HepG2 (cell line): ENCODE measurements at regions not wholly inside any gene's neighbourhood (a gene's known extent, or its start where the extent isn't known, plus 50 kb on each side); places are given as distances from the start of the nearest gene placed in this dataset.
A peak's percentile ranks its signal among the peaks of the same experiment; 100 is the strongest.

Source experiments
- ATAC-seq: fragments of 200-7000 bp; cut with Tn5 transposase; 3 replicates; pipeline ENCODE4 v1.9.1; 2020; ENCODE audit warnings: mild to moderate bottlenecking, moderate library complexity
- BruUV-seq: library from RNA; stranded (reverse); fragments of 400-500 nt; replicated peaks from 2 replicates; lab custom pipeline; 2021; lab: Mats Ljungman, UMichigan
- CTCF ChIA-PET: fragments of 300-600 bp; formaldehyde crosslinking; extraction: SDS; loops from one replicate; lab custom pipeline; 2021; ENCODE audit warnings: low total read pairs, inconsistent platforms, low intra/inter-chr PET ratio; lab: Yijun Ruan, JAX
- POLR2A ChIA-PET: fragments of 350-600 bp; sonication (Branson Sonifier 250); formaldehyde crosslinking; loops from one replicate; lab custom pipeline; 2020; ENCODE audit warnings: antibody characterized with exemption, inconsistent platforms; lab: Yijun Ruan, JAX
- DNase-seq: peaks from one replicate; pipeline ENCODE4 v3.0.0-alpha.2; 2015; ENCODE audit warnings: low spot score
- FAIRE-seq: peaks from 3 replicates; lab custom pipeline; 2011; peaks lifted over from hg19 to GRCh38; lab: Jason Lieb, UNC
- H2AFZ ChIP-seq: one replicate; pipeline ENCODE4 v1.6.1; 2011; ENCODE audit warnings: low read length, inconsistent platforms
- H3K27ac ChIP-seq: fragments of 300-600 bp; 3 replicates; pipeline ENCODE4 v1.8.0; 2011; ENCODE audit warnings: mixed run types, mild to moderate bottlenecking, mixed read lengths, low read length, inconsistent platforms; ENCODE audit not compliant: insufficient read depth; ENCODE audit errors: extremely low read length
- H3K27me3 ChIP-seq, 2 experiments: fragments of 200-600 bp in 1 of 2; 2 replicates in 1 of 2; 3 replicates in 1 of 2; pipeline versions ENCODE4 v1.6.0 to v1.8.0; 2011; ENCODE audit warnings: low read length in 2 of 2, mild to moderate bottlenecking in 2 of 2, moderate library complexity in 2 of 2, inconsistent platforms in 1 of 2; ENCODE audit not compliant: insufficient read depth in 2 of 2, control insufficient read depth in 1 of 2
- H3K36me3 ChIP-seq, 2 experiments: fragments of 200-600 bp in 1 of 2; replicated peaks in 1 of 2; 2 replicates in 1 of 2; 3 replicates in 1 of 2; pipeline versions ENCODE4 v1.5.1 to v1.8.0; 2011; ENCODE audit warnings: low read length in 2 of 2, inconsistent platforms in 1 of 2; ENCODE audit not compliant: insufficient read depth in 2 of 2, control insufficient read depth in 1 of 2
- H3K4me1 ChIP-seq: 2 replicates; pipeline ENCODE4 v1.5.1; 2012; ENCODE audit warnings: low read length, inconsistent platforms; ENCODE audit not compliant: insufficient read depth
- H3K4me2 ChIP-seq: 2 replicates; pipeline ENCODE4 v1.6.0; 2011; ENCODE audit warnings: low read depth, low read length, inconsistent platforms
- H3K4me3 ChIP-seq, 3 experiments: fragments of 200-600 bp in 1 of 3; sonication (generic), shearing (Covaris generic) in 1 of 3; replicated peaks in 1 of 3; 2 replicates each; pipeline ENCODE4 v1.5.1; 2011 to 2016; ENCODE audit warnings: low read length in 3 of 3, inconsistent platforms in 2 of 3, low read depth in 2 of 3, mild to moderate bottlenecking in 2 of 3, control low read depth in 1 of 3, mixed read lengths in 1 of 3; ENCODE audit not compliant: insufficient read depth in 1 of 3
- H3K79me2 ChIP-seq: one replicate; pipeline ENCODE4 v1.6.1; 2011; ENCODE audit warnings: low read length, inconsistent platforms; ENCODE audit not compliant: insufficient read depth
- H3K9ac ChIP-seq: 2 replicates; pipeline ENCODE4 v1.6.0; 2011; ENCODE audit warnings: mild to moderate bottlenecking, low read depth, low read length, inconsistent platforms; ENCODE audit not compliant: insufficient read depth
- H3K9me3 ChIP-seq: 2 replicates; pipeline ENCODE4 v1.5.1; 2012; ENCODE audit warnings: mild to moderate bottlenecking, low read length
- H4K20me1 ChIP-seq: 2 replicates; pipeline ENCODE4 v1.6.0; 2011; ENCODE audit warnings: inconsistent platforms, mild to moderate bottlenecking, low read length, moderate library complexity; ENCODE audit not compliant: insufficient read depth
- ARNTL ChIP-seq: sonication (generic); formaldehyde crosslinking; IDR thresholded peaks from 2 replicates; pipeline ENCODE4 v1.4.0; 2020; ENCODE audit warnings: mild to moderate bottlenecking, missing genetic modification reagents
- ASH2L ChIP-seq: fragments of 300-600, 200-600 bp; sonication (generic); IDR thresholded peaks from 2 replicates; pipeline ENCODE4 v1.7.0; 2017; ENCODE audit warnings: low read depth, mild to moderate bottlenecking, moderate library complexity, mixed read lengths, low read length; ENCODE audit not compliant: insufficient read length
- BCL6 ChIP-seq: IDR thresholded peaks from 2 replicates; pipeline ENCODE4 v1.6.1; 2016; ENCODE audit warnings: missing genetic modification reagents, missing compliant biosample characterization
- BHLHE40 ChIP-seq: IDR thresholded peaks from 2 replicates; pipeline ENCODE4 v1.6.1; 2011; ENCODE audit warnings: low read length, improper control_type of control experiment
- ELF3 ChIP-seq: IDR thresholded peaks from 2 replicates; pipeline ENCODE4 v1.6.1; 2016; ENCODE audit warnings: missing genetic modification reagents, missing compliant biosample characterization
- HDAC1 ChIP-seq: sonication (generic); formaldehyde crosslinking; IDR thresholded peaks from 2 replicates; pipeline ENCODE4 v1.5.1; 2020; ENCODE audit warnings: mild to moderate bottlenecking, missing genetic modification reagents
- HOXA5 ChIP-seq: sonication (generic); formaldehyde crosslinking; IDR thresholded peaks from 2 replicates; pipeline ENCODE4 v1.4.0; 2020; ENCODE audit warnings: missing genetic modification reagents
- NPAS2 ChIP-seq: sonication (generic); formaldehyde crosslinking; IDR thresholded peaks from 2 replicates; pipeline ENCODE4 v1.8.0; 2022; ENCODE audit warnings: mild to moderate bottlenecking, missing genetic modification reagents, borderline replicate concordance
- RARA ChIP-seq: IDR thresholded peaks from 2 replicates; pipeline ENCODE4 v1.6.1; 2016; ENCODE audit warnings: missing genetic modification reagents, missing compliant biosample characterization
- REL ChIP-seq: sonication (generic); formaldehyde crosslinking; conservative IDR thresholded peaks from 2 replicates; pipeline ENCODE4 v1.8.0; 2022; ENCODE audit warnings: mild to moderate bottlenecking, missing genetic modification reagents, moderate library complexity
- SP5 ChIP-seq: IDR thresholded peaks from 2 replicates; pipeline ENCODE4 v1.6.1; 2016; ENCODE audit warnings: low read depth, borderline replicate concordance
- TBP ChIP-seq: sonication (generic); formaldehyde crosslinking; IDR thresholded peaks from 2 replicates; pipeline ENCODE4 v1.5.0; 2020; ENCODE audit warnings: missing genetic modification reagents
- WIZ ChIP-seq: sonication (generic); formaldehyde crosslinking; IDR thresholded peaks from 2 replicates; pipeline ENCODE4 v1.5.1; 2020; ENCODE audit warnings: mild to moderate bottlenecking, missing genetic modification reagents
- ZBTB3 ChIP-seq: sonication (generic); formaldehyde crosslinking; IDR thresholded peaks from 2 replicates; pipeline ENCODE4 v1.4.0; 2020; ENCODE audit warnings: low read depth, mild to moderate bottlenecking, moderate library complexity, missing genetic modification reagents, borderline replicate concordance
- ZC3H13 ChIP-seq: sonication (generic); formaldehyde crosslinking; IDR thresholded peaks from 2 replicates; pipeline ENCODE4 v1.8.1; 2023; ENCODE audit warnings: mild to moderate bottlenecking, missing genetic modification reagents, moderate library complexity
- ZNF205 ChIP-seq: IDR thresholded peaks from 2 replicates; pipeline ENCODE4 v1.6.1; 2018; ENCODE audit warnings: missing biosample characterization, missing genetic modification reagents
- ZNF615 ChIP-seq: sonication (generic); formaldehyde crosslinking; IDR thresholded peaks from 2 replicates; pipeline ENCODE4 v1.5.0; 2020; ENCODE audit warnings: mild to moderate bottlenecking, missing genetic modification reagents, borderline replicate concordance
- ZNF670 ChIP-seq: sonication (generic); formaldehyde crosslinking; IDR thresholded peaks from 2 replicates; pipeline ENCODE4 v1.8.0; 2022; ENCODE audit warnings: mild to moderate bottlenecking, missing genetic modification reagents, borderline replicate concordance
- ZNF7 ChIP-seq: IDR thresholded peaks from 2 replicates; pipeline ENCODE4 v1.6.1; 2016; ENCODE audit warnings: missing biosample characterization, missing genetic modification reagents
- ZNF891 ChIP-seq: sonication (generic); formaldehyde crosslinking; IDR thresholded peaks from 2 replicates; pipeline ENCODE4 v1.5.0; 2020; ENCODE audit warnings: mild to moderate bottlenecking, missing genetic modification reagents
- WGBS: methylation state at CpG from one replicate; pipeline ENCODE4 v1.1.6; 2017; ENCODE audit warnings: low lambda C conversion rate; 5-methylcytosine and 5-hydroxymethylcytosine counted together
- in situ Hi-C: cut with HindIII; loops from 2 replicates; pipeline ENCODE4 v1.10.0; 2017; ENCODE audit warnings: low pct_unique_long_range_greater_than_20kb; ENCODE audit not compliant: extremely low pct_ligation_motif_present
- intact Hi-C: fragments of 100-400 bp; cut with micrococcal nuclease; formaldehyde crosslinking; loops from one replicate; pipeline ENCODE4 v1.10.0; 2022; ENCODE audit not compliant: unreplicated experiment
- TF ChIP-seq, protein P1 (sequence below): sonication (generic); formaldehyde crosslinking; IDR thresholded peaks from 2 replicates; pipeline ENCODE4 v1.4.0; 2020; ENCODE audit warnings: mild to moderate bottlenecking, missing genetic modification reagents
- TF ChIP-seq, protein P2 (sequence below): sonication (generic); formaldehyde crosslinking; IDR thresholded peaks from 2 replicates; pipeline ENCODE4 v1.8.0; 2023; ENCODE audit warnings: mild to moderate bottlenecking, missing genetic modification reagents

DNA sequence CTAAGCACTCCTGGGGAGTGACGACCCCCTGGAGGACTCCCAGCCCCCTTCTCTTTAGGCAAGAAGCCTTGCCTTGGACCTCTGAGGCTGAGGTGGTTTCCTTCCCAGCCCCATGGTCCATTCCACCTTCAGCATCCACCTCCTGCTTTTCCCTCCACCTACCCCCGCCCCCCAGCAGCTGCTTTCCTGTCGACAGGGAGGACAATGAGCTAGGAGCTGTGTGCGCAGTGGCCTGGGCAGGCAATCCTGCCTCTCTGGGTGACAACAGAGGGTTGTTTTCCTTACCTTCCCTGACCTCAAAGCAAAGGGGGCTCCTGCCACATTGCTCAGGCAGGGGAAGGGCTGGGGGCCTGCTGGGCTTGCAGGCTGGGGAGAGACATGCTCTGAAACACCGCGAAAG lies 123.5 kb downstream of the BCOR start (continued):
- TF ChIP-seq, protein P1, sequence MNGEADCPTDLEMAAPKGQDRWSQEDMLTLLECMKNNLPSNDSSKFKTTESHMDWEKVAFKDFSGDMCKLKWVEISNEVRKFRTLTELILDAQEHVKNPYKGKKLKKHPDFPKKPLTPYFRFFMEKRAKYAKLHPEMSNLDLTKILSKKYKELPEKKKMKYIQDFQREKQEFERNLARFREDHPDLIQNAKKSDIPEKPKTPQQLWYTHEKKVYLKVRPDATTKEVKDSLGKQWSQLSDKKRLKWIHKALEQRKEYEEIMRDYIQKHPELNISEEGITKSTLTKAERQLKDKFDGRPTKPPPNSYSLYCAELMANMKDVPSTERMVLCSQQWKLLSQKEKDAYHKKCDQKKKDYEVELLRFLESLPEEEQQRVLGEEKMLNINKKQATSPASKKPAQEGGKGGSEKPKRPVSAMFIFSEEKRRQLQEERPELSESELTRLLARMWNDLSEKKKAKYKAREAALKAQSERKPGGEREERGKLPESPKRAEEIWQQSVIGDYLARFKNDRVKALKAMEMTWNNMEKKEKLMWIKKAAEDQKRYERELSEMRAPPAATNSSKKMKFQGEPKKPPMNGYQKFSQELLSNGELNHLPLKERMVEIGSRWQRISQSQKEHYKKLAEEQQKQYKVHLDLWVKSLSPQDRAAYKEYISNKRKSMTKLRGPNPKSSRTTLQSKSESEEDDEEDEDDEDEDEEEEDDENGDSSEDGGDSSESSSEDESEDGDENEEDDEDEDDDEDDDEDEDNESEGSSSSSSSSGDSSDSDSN (CRISPR knock-in tag), result no peak
- no peak for TF ChIP-seq ARNTL (CRISPR knock-in tag)

DNA sequence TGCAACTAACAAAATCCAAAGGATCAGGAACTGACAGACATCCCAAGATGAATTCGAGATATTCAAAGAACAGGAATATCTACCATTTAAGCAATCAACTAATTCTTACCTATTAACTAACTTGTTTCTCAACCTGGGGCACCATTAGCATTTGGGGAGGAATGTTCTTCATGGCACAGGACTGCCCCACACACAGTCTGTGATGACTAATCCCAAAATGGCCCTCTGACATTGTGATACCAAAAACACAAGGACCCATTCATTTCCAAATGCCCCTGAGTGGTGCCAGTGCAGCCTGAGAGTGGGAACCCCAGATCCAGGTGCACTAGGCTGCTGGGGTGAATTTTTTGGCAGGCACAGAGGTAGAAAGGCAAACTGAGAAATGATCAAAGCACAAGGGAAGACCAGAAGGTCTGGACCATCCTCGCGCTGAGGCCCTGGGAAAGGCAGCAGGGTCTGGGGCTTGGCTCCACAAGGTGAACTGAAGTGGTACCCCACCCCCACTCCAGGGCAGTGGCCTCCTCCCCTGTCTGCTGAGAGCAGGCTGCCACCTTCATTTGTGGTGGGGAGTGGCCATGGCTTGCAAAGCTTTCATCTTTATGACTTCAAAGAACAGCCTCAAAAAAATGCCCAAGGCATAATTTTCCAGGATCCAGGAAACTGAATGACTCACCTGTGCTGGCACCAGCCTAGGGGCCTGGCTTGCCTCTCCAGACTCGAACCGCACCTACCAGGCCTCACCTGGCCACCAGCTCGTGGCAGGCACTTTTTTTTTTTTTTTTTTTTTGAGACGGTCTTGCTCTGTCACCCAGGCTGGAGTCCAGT lies 122.4 kb downstream of the BCOR start:
- ChIA-PET POLR2A (interaction anchor here (1.2 kb wide), 1 partner anchor 38 kb away, joined by 5 read pairs; no protein-coding TSS in a partner anchor), CTCF (no interaction called here)
- Histone ChIP-seq H3K4me1 (peaks cover 51% of the 10 kb centered on the region), H3K9me3 (peaks cover 4% of the 10 kb centered on the region; the same call in 1 of the 2 replicates), H3K4me3 (no peak overlapping the region), H3K79me2 (no peaks in the 10 kb centered on the region), H3K36me3 (no peaks in the 10 kb centered on the region), H3K4me2 (peak overlapping the region; percentile 18; the same call in 1 of the 2 replicates), H4K20me1 (no peaks in the 10 kb centered on the region), H2AFZ (no peak overlapping the region), H3K9ac (no peak overlapping the region), H3K27me3 (no peaks in the 10 kb centered on the region), H3K27ac (no peak overlapping the region)
- ATAC-seq, result peak; percentile 34; the same call in 1 of the 3 replicates
- intact Hi-C loops, result no loop called here
- no TSS peak for BruUV-seq
- FAIRE-seq, result no peak
- DNase-seq, result peak; percentile 74
- WGBS, result 0% methylated on average over 5 of the region's 7 CpGs
- in situ Hi-C loops, result no loop called here
- TF ChIP-seq HDAC1 (CRISPR knock-in tag) (no peak), BCL6 (peak; percentile 46), BHLHE40 (no peak), ZNF891 (CRISPR knock-in tag) (no peak), TBP (CRISPR knock-in tag) (no peak), ZNF205 (no peak), ZC3H13 (no peak), ZNF7 (CRISPR knock-in tag) (no peak), WIZ (CRISPR knock-in tag) (no peak), ZNF670 (CRISPR knock-in tag) (no peak), REL (no peak), ELF3 (CRISPR knock-in tag) (no peak), ASH2L (no peak), SP5 (CRISPR knock-in tag) (peak; percentile 21; the same call in 1 of the 2 replicates), ZBTB3 (CRISPR knock-in tag) (no peak), RARA (CRISPR knock-in tag) (peak; percentile 35; the same call in 1 of the 2 replicates), NPAS2 (CRISPR knock-in tag) (no peak), HOXA5 (CRISPR knock-in tag) (no peak), ZNF615 (CRISPR knock-in tag) (no peak)
- TF ChIP-seq, protein P2, sequence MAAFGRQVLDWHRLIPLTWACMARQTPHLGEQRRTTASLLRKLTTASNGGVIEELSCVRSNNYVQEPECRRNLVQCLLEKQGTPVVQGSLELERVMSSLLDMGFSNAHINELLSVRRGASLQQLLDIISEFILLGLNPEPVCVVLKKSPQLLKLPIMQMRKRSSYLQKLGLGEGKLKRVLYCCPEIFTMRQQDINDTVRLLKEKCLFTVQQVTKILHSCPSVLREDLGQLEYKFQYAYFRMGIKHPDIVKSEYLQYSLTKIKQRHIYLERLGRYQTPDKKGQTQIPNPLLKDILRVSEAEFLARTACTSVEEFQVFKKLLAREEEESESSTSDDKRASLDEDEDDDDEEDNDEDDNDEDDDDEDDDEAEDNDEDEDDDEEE, result no peak
